HL-60 (cell line): ENCODE measurements at regions not wholly inside any gene's neighbourhood (a gene's known extent, or its start where the extent isn't known, plus 50 kb on each side); places are given as distances from the start of the nearest gene placed in this dataset.

Experiments
- DNase-seq, 2 experiments: peaks; one replicate each; pipeline ENCODE4 v3.0.0-alpha.2; 2010 to 2020; ENCODE audit warnings: low read depth in 1 of 2, low spot score in 1 of 2
- H3K27ac ChIP-seq: fragments of 250-450 bp; sonication (Bioruptor Pico); replicated peaks from 2 replicates; pipeline ENCODE4 v1.5.1; 2020; ENCODE audit warnings: mild to moderate bottlenecking, moderate library complexity
- H3K27me3 ChIP-seq: fragments of 250-450 bp; sonication (Bioruptor Pico); 2 replicates; pipeline ENCODE4 v1.5.1; 2021; ENCODE audit warnings: mild to moderate bottlenecking, moderate library complexity; ENCODE audit not compliant: insufficient read depth, poor library complexity, severe bottlenecking
- H3K4me3 ChIP-seq: replicated peaks from 2 replicates; pipeline ENCODE4 v1.5.1; 2011; ENCODE audit warnings: mild to moderate bottlenecking, control low read depth, low read length; ENCODE audit not compliant: insufficient read depth
- CTCF ChIP-seq: IDR thresholded peaks from one replicate; pipeline ENCODE4 v1.5.1; 2011; ENCODE audit warnings: low read length, control low read depth, inconsistent platforms; ENCODE audit not compliant: insufficient read depth
- GABPA ChIP-seq: IDR thresholded peaks from 2 replicates; pipeline ENCODE4 v1.6.1; 2012; ENCODE audit warnings: low read depth
- POLR2AphosphoS5 ChIP-seq: IDR thresholded peaks from 2 replicates; pipeline ENCODE4 v1.6.1; 2012; ENCODE audit warnings: low read depth
- REST ChIP-seq: IDR thresholded peaks from 2 replicates; pipeline ENCODE4 v1.6.1; 2012; ENCODE audit warnings: low read depth; ENCODE audit not compliant: insufficient replicate concordance
- SPI1 ChIP-seq: IDR thresholded peaks from 2 replicates; pipeline ENCODE4 v1.6.1; 2012; ENCODE audit warnings: low read depth, mild to moderate bottlenecking, borderline replicate concordance

- DNase-seq: no peak
- TF ChIP-seq REST (no peak), SPI1 (no peak), CTCF (no peak), GABPA (no peak), POLR2AphosphoS5 (no peak)
- no peak overlapping the region for H3K4me3 ChIP-seq
- H3K27ac ChIP-seq: no peak overlapping the region
- no peaks in the 10 kb centered on the region for H3K27me3 ChIP-seq
These were observed 379.0 kb upstream of the GCFC2 start for GRCh38 chr2:76089683-76090082.

GRCh38 chr2:76083248-76083647, 372.5 kb upstream of the GCFC2 start:
- DNase-seq: no peak
- TF ChIP-seq CTCF (no peak), REST (no peak), SPI1 (no peak)
- H3K4me3 ChIP-seq: no peak overlapping the region
- no peak overlapping the region for H3K27ac ChIP-seq
- H3K27me3 ChIP-seq: no peaks in the 10 kb centered on the region

DNA sequence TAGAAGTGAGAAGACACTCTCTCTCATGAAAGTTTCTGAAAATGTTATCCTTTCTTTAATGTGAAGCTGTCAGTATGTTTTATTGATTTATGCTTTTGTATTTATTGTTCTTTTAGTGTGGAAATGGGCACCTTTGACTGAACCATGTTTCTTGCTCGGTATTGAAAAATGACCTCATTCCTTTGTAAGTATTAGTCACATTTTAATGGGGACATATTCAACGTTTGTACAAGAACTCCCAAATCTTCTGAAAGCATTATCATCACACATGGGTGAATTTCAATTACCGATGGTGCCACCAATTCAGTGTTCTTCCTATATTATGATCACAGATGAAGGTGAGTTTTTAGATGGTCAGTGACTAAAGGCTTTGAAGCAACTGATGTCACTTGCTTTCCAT, 371.8 kb upstream of the GCFC2 start:
- Histone ChIP-seq H3K27ac (no peak overlapping the region), H3K4me3 (no peak overlapping the region), H3K27me3 (no peaks in the 10 kb centered on the region)
- TF ChIP-seq POLR2AphosphoS5 (no peak), CTCF (no peak), REST (no peak), GABPA (no peak), SPI1 (no peak)
- no peak for DNase-seq
